ENCODE measurements at regions not wholly inside any gene's neighbourhood (a gene's known extent, or its start where the extent isn't known, plus 50 kb on each side); places are given as distances from the start of the nearest gene placed in this dataset.

DNA sequence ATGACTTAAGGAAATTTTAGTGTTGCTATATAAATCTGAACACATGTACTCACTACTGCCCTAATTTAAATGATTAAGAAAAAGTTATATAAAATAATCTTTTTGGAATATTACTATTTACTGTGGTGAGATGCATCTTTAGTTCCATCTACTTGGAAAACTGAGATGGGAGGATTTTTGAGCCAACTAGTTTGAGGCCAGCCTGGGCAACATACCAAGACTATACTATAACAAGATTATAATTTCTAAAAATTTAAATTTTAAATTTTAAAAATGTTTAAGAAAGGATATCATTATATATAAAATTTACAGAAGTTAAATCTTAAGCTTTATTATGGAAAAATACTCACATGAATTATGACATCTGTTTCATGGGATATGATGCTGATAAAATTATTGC lies 530.8 kb upstream of the IGFBP3 start:
- H3K36me3 ChIP-seq, result no peaks in the 10 kb centered on the region
- DNase-seq (ENCODE audit: low spot score in 2 of 2), result no peak
- H3K4me1 ChIP-seq, result no peaks in the 10 kb centered on the region
- TF ChIP-seq POLR2A (IDR thresholded peaks at IDR 0.05) (no peak), EP300 (IDR thresholded peaks at IDR 0.05) (no peak)
- TF ChIP-seq, protein P1, sequence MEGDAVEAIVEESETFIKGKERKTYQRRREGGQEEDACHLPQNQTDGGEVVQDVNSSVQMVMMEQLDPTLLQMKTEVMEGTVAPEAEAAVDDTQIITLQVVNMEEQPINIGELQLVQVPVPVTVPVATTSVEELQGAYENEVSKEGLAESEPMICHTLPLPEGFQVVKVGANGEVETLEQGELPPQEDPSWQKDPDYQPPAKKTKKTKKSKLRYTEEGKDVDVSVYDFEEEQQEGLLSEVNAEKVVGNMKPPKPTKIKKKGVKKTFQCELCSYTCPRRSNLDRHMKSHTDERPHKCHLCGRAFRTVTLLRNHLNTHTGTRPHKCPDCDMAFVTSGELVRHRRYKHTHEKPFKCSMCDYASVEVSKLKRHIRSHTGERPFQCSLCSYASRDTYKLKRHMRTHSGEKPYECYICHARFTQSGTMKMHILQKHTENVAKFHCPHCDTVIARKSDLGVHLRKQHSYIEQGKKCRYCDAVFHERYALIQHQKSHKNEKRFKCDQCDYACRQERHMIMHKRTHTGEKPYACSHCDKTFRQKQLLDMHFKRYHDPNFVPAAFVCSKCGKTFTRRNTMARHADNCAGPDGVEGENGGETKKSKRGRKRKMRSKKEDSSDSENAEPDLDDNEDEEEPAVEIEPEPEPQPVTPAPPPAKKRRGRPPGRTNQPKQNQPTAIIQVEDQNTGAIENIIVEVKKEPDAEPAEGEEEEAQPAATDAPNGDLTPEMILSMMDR (IDR thresholded peaks at IDR 0.05), result no peak
- H3K9me3 ChIP-seq, result no peaks in the 10 kb centered on the region
- H3K27ac ChIP-seq, result no peak overlapping the region
- H3K4me3 ChIP-seq, result no peak overlapping the region
- no peaks in the 10 kb centered on the region for H3K27me3 ChIP-seq

- no peaks in the 10 kb centered on the region for H3K9me3 ChIP-seq
- no peak overlapping the region for H3K4me3 ChIP-seq
- H3K27ac ChIP-seq, result no peak overlapping the region
- TF ChIP-seq EP300 (IDR thresholded peaks at IDR 0.05) (no peak), POLR2A (IDR thresholded peaks at IDR 0.05) (no peak)
- TF ChIP-seq, protein P1 (IDR thresholded peaks at IDR 0.05), result no peak
- H3K27me3 ChIP-seq, result no peaks in the 10 kb centered on the region
- H3K36me3 ChIP-seq, result no peaks in the 10 kb centered on the region
- no peak for DNase-seq (ENCODE audit: low spot score in 2 of 2)
- H3K4me1 ChIP-seq, result no peaks in the 10 kb centered on the region
These were observed 529.8 kb upstream of the IGFBP3 start for GRCh38 chr7:46450886-46451285.

GRCh38 chr7:46450425-46450824 lies 529.4 kb upstream of the IGFBP3 start:
- Histone ChIP-seq H3K27ac (no peak overlapping the region), H3K27me3 (no peaks in the 10 kb centered on the region), H3K4me3 (no peak overlapping the region), H3K9me3 (no peaks in the 10 kb centered on the region), H3K4me1 (no peaks in the 10 kb centered on the region), H3K36me3 (no peaks in the 10 kb centered on the region)
- WGBS, 2 donors, result 83 to 94% methylated on average over 2 of the region's 2 CpGs
- no peak for DNase-seq (ENCODE audit: low spot score in 2 of 2)
- TF ChIP-seq POLR2A (IDR thresholded peaks at IDR 0.05) (no peak), EP300 (IDR thresholded peaks at IDR 0.05) (no peak)
- TF ChIP-seq, protein P1 (IDR thresholded peaks at IDR 0.05), result no peak

DNA sequence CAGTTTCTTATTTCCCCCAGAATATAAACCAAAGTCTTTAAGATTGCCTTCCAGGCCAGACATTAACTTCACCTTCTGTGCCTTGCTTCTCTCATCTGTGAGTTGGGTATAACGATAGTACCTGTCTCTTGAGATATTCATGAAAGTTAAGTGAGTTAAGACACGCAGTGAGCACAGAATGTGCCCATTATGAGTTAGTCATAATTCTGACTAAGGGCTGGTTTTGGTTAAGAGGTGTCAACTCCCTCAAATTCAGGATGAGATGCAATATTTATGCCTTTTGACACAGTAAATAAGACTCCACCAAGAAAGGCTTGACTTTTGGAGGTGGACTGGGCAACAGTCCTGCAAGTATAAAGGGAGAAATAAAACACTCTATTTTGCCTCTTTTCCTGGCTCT lies 528.7 kb upstream of the IGFBP3 start:
- no peaks in the 10 kb centered on the region for H3K27me3 ChIP-seq
- TF ChIP-seq POLR2A (IDR thresholded peaks at IDR 0.05) (no peak), EP300 (IDR thresholded peaks at IDR 0.05) (no peak)
- TF ChIP-seq, protein P1 (IDR thresholded peaks at IDR 0.05), result no peak
- WGBS, 2 donors, result 54 to 70% methylated on average over 2 of the region's 2 CpGs
- no peak for DNase-seq (ENCODE audit: low spot score in 2 of 2)
- H3K9me3 ChIP-seq, result no peaks in the 10 kb centered on the region
- H3K27ac ChIP-seq, result no peak overlapping the region
- H3K36me3 ChIP-seq, result no peaks in the 10 kb centered on the region
- no peak overlapping the region for H3K4me3 ChIP-seq
- H3K4me1 ChIP-seq, result no peaks in the 10 kb centered on the region

GRCh38 chr7:46448478-46448877 lies 527.4 kb upstream of the IGFBP3 start:
- Histone ChIP-seq H3K9me3 (peaks cover 0 to 4% (median 0%) of the 10 kb centered on the region in 4 donors), H3K4me1 (no peaks in the 10 kb centered on the region), H3K27me3 (no peaks in the 10 kb centered on the region), H3K36me3 (no peaks in the 10 kb centered on the region), H3K4me3 (no peak overlapping the region), H3K27ac (no peak overlapping the region)
- WGBS, 2 donors, result 84 to 94% methylated on average over 5 of the region's 5 CpGs
- TF ChIP-seq POLR2A (IDR thresholded peaks at IDR 0.05) (no peak), EP300 (IDR thresholded peaks at IDR 0.05) (no peak)
- TF ChIP-seq, protein P1 (IDR thresholded peaks at IDR 0.05), result no peak
- no peak for DNase-seq (ENCODE audit: low spot score in 2 of 2)
